ENCODE measurements at regions not wholly inside any gene's neighbourhood (a gene's known extent, or its start where the extent isn't known, plus 50 kb on each side); places are given as distances from the start of the nearest gene placed in this dataset.

DNA sequence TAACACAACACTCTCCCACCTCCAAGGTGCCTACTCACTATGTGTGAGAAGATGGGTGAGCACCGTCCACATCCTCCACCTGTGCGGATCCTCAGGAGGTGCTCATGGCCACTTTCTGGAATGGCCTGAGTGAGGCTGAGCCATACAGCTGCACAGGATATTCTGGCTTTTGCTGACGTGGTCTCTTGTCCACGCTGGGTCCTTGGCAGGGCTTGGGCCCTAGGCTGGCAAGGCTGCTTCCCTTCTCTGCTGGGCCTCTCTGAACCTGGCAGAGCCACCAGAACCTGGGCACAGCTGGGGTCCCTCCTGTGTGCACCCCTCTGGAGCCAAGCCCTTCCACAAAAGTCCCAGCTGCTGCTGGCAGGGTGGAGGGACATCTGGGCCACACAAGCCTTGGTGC lies 56.4 kb upstream of the IER5L start:
- TF ChIP-seq, protein P1, sequence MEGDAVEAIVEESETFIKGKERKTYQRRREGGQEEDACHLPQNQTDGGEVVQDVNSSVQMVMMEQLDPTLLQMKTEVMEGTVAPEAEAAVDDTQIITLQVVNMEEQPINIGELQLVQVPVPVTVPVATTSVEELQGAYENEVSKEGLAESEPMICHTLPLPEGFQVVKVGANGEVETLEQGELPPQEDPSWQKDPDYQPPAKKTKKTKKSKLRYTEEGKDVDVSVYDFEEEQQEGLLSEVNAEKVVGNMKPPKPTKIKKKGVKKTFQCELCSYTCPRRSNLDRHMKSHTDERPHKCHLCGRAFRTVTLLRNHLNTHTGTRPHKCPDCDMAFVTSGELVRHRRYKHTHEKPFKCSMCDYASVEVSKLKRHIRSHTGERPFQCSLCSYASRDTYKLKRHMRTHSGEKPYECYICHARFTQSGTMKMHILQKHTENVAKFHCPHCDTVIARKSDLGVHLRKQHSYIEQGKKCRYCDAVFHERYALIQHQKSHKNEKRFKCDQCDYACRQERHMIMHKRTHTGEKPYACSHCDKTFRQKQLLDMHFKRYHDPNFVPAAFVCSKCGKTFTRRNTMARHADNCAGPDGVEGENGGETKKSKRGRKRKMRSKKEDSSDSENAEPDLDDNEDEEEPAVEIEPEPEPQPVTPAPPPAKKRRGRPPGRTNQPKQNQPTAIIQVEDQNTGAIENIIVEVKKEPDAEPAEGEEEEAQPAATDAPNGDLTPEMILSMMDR (IDR thresholded peaks at IDR 0.05 in 2 of 3, conservative IDR thresholded peaks at IDR 0.05 in 1 of 3; ENCODE audit: borderline replicate concordance in 1 of 3, insufficient read depth in 1 of 3, low read depth in 2 of 3, low read length in 2 of 3) = no peak
- no peak for TF ChIP-seq YY1 (IDR thresholded peaks at IDR 0.05; ENCODE audit: extremely low read depth, insufficient replicate concordance, low read depth, low read length)
- TF ChIP-seq POLR2A (IDR thresholded peaks at IDR 0.05; ENCODE audit: borderline replicate concordance, extremely low read depth, insufficient read depth, insufficient read length) = no peak
- no peak for TF ChIP-seq SIN3A (IDR thresholded peaks at IDR 0.05; ENCODE audit: low read depth)
- TF ChIP-seq, protein P2, sequence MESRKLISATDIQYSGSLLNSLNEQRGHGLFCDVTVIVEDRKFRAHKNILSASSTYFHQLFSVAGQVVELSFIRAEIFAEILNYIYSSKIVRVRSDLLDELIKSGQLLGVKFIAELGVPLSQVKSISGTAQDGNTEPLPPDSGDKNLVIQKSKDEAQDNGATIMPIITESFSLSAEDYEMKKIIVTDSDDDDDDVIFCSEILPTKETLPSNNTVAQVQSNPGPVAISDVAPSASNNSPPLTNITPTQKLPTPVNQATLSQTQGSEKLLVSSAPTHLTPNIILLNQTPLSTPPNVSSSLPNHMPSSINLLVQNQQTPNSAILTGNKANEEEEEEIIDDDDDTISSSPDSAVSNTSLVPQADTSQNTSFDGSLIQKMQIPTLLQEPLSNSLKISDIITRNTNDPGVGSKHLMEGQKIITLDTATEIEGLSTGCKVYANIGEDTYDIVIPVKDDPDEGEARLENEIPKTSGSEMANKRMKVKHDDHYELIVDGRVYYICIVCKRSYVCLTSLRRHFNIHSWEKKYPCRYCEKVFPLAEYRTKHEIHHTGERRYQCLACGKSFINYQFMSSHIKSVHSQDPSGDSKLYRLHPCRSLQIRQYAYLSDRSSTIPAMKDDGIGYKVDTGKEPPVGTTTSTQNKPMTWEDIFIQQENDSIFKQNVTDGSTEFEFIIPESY (IDR thresholded peaks at IDR 0.05; ENCODE audit: extremely low read depth, insufficient replicate concordance, low read length) = no peak
- TF ChIP-seq ZFX (IDR thresholded peaks at IDR 0.05) = no peak
- TF ChIP-seq, protein P3, sequence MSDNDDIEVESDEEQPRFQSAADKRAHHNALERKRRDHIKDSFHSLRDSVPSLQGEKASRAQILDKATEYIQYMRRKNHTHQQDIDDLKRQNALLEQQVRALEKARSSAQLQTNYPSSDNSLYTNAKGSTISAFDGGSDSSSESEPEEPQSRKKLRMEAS (IDR thresholded peaks at IDR 0.05) = no peak
- TF ChIP-seq POLR2AphosphoS5 (IDR thresholded peaks at IDR 0.05; ENCODE audit: low read depth, low read length) = no peak
